Neuronal stem cell (in vitro differentiated cells): ENCODE measurements at regions not wholly inside any gene's neighbourhood (a gene's known extent, or its start where the extent isn't known, plus 50 kb on each side); places are given as distances from the start of the nearest gene placed in this dataset.

Experiments used
- DNase-seq: peaks from one replicate; pipeline ENCODE4 v3.0.0-alpha.2; 2013; ENCODE audit warnings: low spot score
- H2AFZ ChIP-seq: one replicate; pipeline ENCODE4 v1.6.1; 2013; ENCODE audit warnings: mild to moderate bottlenecking, low read length, inconsistent platforms
- H2AK5ac ChIP-seq: 2 replicates; pipeline ENCODE4 v1.6.1; 2013; ENCODE audit warnings: low read depth, mild to moderate bottlenecking, inconsistent platforms, low read length, moderate library complexity, mixed read lengths
- H2BK120ac ChIP-seq: 2 replicates; pipeline ENCODE4 v1.6.1; 2013; ENCODE audit warnings: low read depth, mild to moderate bottlenecking, inconsistent platforms, low read length, moderate library complexity, mixed read lengths
- H2BK12ac ChIP-seq: one replicate; pipeline ENCODE4 v1.6.1; 2013; ENCODE audit warnings: low read length, inconsistent platforms
- H2BK15ac ChIP-seq: 2 replicates; pipeline ENCODE4 v1.6.1; 2013; ENCODE audit warnings: mild to moderate bottlenecking, low read length, inconsistent platforms, mixed read lengths
- H2BK5ac ChIP-seq: one replicate; pipeline ENCODE4 v1.6.1; 2013; ENCODE audit warnings: inconsistent platforms, mild to moderate bottlenecking, low read length, moderate library complexity
- H3K14ac ChIP-seq: one replicate; pipeline ENCODE4 v1.6.1; 2013; ENCODE audit warnings: low read length, inconsistent platforms
- H3K18ac ChIP-seq: 2 replicates; pipeline ENCODE4 v1.6.1; 2013; ENCODE audit warnings: low read length, inconsistent platforms
- H3K23ac ChIP-seq: 2 replicates; pipeline ENCODE4 v1.6.1; 2013; ENCODE audit warnings: low read depth, mild to moderate bottlenecking, mixed read lengths, low read length, inconsistent platforms; ENCODE audit not compliant: poor library complexity
- H3K27ac ChIP-seq: replicated peaks from 3 replicates; pipeline ENCODE4 v1.5.1; 2013; ENCODE audit warnings: low read length, inconsistent platforms
- H3K27me3 ChIP-seq, 3 experiments: 2 replicates each; pipeline ENCODE4 v1.6.1; 2013; ENCODE audit warnings: low read length in 3 of 3, mild to moderate bottlenecking in 2 of 3, inconsistent platforms in 1 of 3, low read depth in 1 of 3, mixed read lengths in 1 of 3, moderate library complexity in 1 of 3; ENCODE audit not compliant: control insufficient read depth in 3 of 3, insufficient read depth in 3 of 3
- H3K36me3 ChIP-seq, 2 donors: replicated peaks in 1 of 2; 2 replicates each; pipeline ENCODE4 v1.6.1; 2013; ENCODE audit warnings: low read length in 2 of 2; ENCODE audit not compliant: control insufficient read depth in 2 of 2, insufficient read depth in 2 of 2
- H3K4ac ChIP-seq: 2 replicates; pipeline ENCODE4 v1.6.1; 2013; ENCODE audit warnings: inconsistent platforms, mild to moderate bottlenecking, low read length, moderate library complexity
- H3K4me1 ChIP-seq, 2 donors: 1 replicate in 1 of 2; 2 replicates in 1 of 2; pipeline ENCODE4 v1.6.1; 2013; ENCODE audit warnings: low read length in 2 of 2, low read depth in 1 of 2; ENCODE audit not compliant: control insufficient read depth in 2 of 2, insufficient read depth in 1 of 2
- H3K4me2 ChIP-seq: one replicate; pipeline ENCODE4 v1.6.1; 2013; ENCODE audit warnings: mild to moderate bottlenecking, low read length, inconsistent platforms; ENCODE audit not compliant: insufficient read depth, poor library complexity, severe bottlenecking
- H3K4me3 ChIP-seq, 2 donors: 2 replicates each; pipeline ENCODE4 v1.5.1; 2013; ENCODE audit warnings: low read length in 2 of 2, mild to moderate bottlenecking in 2 of 2, inconsistent platforms in 1 of 2, moderate library complexity in 1 of 2
- H3K79me1 ChIP-seq: one replicate; pipeline ENCODE4 v1.6.1; 2013; ENCODE audit warnings: low read depth, mild to moderate bottlenecking, inconsistent platforms, low read length, moderate library complexity
- H3K9ac ChIP-seq: one replicate; pipeline ENCODE4 v1.6.1; 2013; ENCODE audit warnings: mild to moderate bottlenecking, low read depth, low read length, inconsistent platforms; ENCODE audit not compliant: poor library complexity
- H3K9me3 ChIP-seq, 2 donors: replicated peaks in 1 of 2; 2 replicates each; pipeline versions ENCODE3 to v1.6.1; 2013; ENCODE audit warnings: low read length in 2 of 2, mild to moderate bottlenecking in 2 of 2, inconsistent platforms in 1 of 2, low read depth in 1 of 2, mixed read lengths in 1 of 2, moderate library complexity in 1 of 2; ENCODE audit not compliant: control insufficient read depth in 2 of 2, insufficient read depth in 1 of 2
- H4K8ac ChIP-seq: one replicate; pipeline ENCODE4 v1.6.1; 2013; ENCODE audit warnings: low read depth, mild to moderate bottlenecking, inconsistent platforms, low read length, moderate library complexity
- H4K91ac ChIP-seq: one replicate; pipeline ENCODE4 v1.6.1; 2013; ENCODE audit warnings: low read length, low read depth, mild to moderate bottlenecking, inconsistent platforms; ENCODE audit not compliant: poor library complexity
- WGBS, 2 donors: extraction: QIAGEN DNeasy Blood & Tissue Kit; methylation state at CpG; one replicate each; pipeline ENCODE4 v1.1.7; 2013; ENCODE audit warnings: missing lambda C conversion rate in 2 of 2, mixed read lengths in 1 of 2; ENCODE audit not compliant: insufficient read length in 2 of 2, insufficient replicate concordance in 1 of 2; ENCODE audit errors: extremely low coverage in 2 of 2; 5-methylcytosine and 5-hydroxymethylcytosine counted together

- Histone ChIP-seq H3K18ac (no peak overlapping the region), H2BK5ac (no peak overlapping the region), H3K9ac (no peak overlapping the region), H3K79me1 (no peaks in the 10 kb centered on the region), H3K27ac (no peak overlapping the region), H3K4me3 (no peak overlapping the region), H2BK12ac (no peak overlapping the region), H2AK5ac (no peak overlapping the region), H3K27me3 (no peaks in the 10 kb centered on the region), H2AFZ (no peak overlapping the region), H3K4me1 (peaks cover 3% of the 10 kb centered on the region in 2 donors), H2BK15ac (no peak overlapping the region), H3K4ac (no peak overlapping the region), H3K9me3 (no peaks in the 10 kb centered on the region), H3K4me2 (no peak overlapping the region), H2BK120ac (no peak overlapping the region), H3K14ac (no peak overlapping the region), H4K91ac (no peak overlapping the region), H3K36me3 (no peaks in the 10 kb centered on the region), H4K8ac (no peak overlapping the region), H3K23ac (no peak overlapping the region)
- WGBS, 2 donors, result no CpG with 5 or more reads among the region's 2 CpGs
- no peak for DNase-seq
These were observed 216.7 kb downstream of the PMP22 start for GRCh38 chr17:15048381-15048780.

- Histone ChIP-seq H2BK120ac (no peak overlapping the region), H3K79me1 (no peaks in the 10 kb centered on the region)
These were observed 222.8 kb downstream of the PMP22 start for GRCh38 chr17:15042311-15042710.

GRCh38 chr17:15039366-15039765, 225.8 kb downstream of the PMP22 start:
- Histone ChIP-seq H3K27ac (no peak overlapping the region), H3K9ac (no peak overlapping the region), H2AK5ac (no peak overlapping the region), H3K4me3 (no peak overlapping the region), H3K23ac (no peak overlapping the region), H3K9me3 (no peaks in the 10 kb centered on the region), H4K91ac (no peak overlapping the region), H3K4ac (no peak overlapping the region), H3K4me2 (no peak overlapping the region), H4K8ac (no peak overlapping the region), H2BK12ac (no peak overlapping the region), H3K14ac (no peak overlapping the region), H2BK5ac (no peak overlapping the region), H3K4me1 (peaks cover 0 to 3% of the 10 kb centered on the region in 2 donors), H3K27me3 (peaks cover 0 to 3% (median 0%) of the 10 kb centered on the region in 3 experiments), H3K36me3 (no peaks in the 10 kb centered on the region), H2BK15ac (no peak overlapping the region), H2BK120ac (no peak overlapping the region), H3K18ac (no peak overlapping the region), H2AFZ (no peak overlapping the region), H3K79me1 (no peaks in the 10 kb centered on the region)
- no peak for DNase-seq
- no CpG with 5 or more reads among the region's 1 CpG for WGBS, 2 donors

More at GRCh38 chr17:15042311-15042710, 222.8 kb downstream of the PMP22 start:
- Histone ChIP-seq H3K4me2 (no peak overlapping the region), H2AK5ac (peak overlapping the region; percentile 17), H2BK15ac (no peak overlapping the region), H3K36me3 (no peaks in the 10 kb centered on the region), H3K27ac (no peak overlapping the region), H2BK5ac (no peak overlapping the region), H2BK12ac (no peak overlapping the region), H3K23ac (no peak overlapping the region), H3K18ac (no peak overlapping the region), H3K4me3 (no peak overlapping the region), H3K14ac (no peak overlapping the region), H4K8ac (no peak overlapping the region), H3K4me1 (peaks cover 0 to 3% of the 10 kb centered on the region in 2 donors), H3K27me3 (peaks cover 0 to 3% (median 0%) of the 10 kb centered on the region in 3 experiments), H3K9ac (no peak overlapping the region), H3K4ac (no peak overlapping the region), H3K9me3 (no peaks in the 10 kb centered on the region), H4K91ac (no peak overlapping the region), H2AFZ (peak overlapping the region; percentile 45)
- WGBS, 2 donors, result no CpG with 5 or more reads among the region's 6 CpGs
- DNase-seq, result no peak

GRCh38 chr17:15038656-15039055, 226.5 kb downstream of the PMP22 start:
- no peak overlapping the region for H4K91ac ChIP-seq

More at GRCh38 chr17:15038656-15039055, 226.5 kb downstream of the PMP22 start:
- H3K18ac ChIP-seq, result no peak overlapping the region
- no peak overlapping the region for H2BK120ac ChIP-seq
- H3K9me3 ChIP-seq, result no peaks in the 10 kb centered on the region
- no CpG with 5 or more reads among the region's 5 CpGs for WGBS, 2 donors
- no peak for DNase-seq
- H2BK15ac ChIP-seq, result no peak overlapping the region
- no peaks in the 10 kb centered on the region for H3K36me3 ChIP-seq
- no peak overlapping the region for H2AK5ac ChIP-seq
- no peak overlapping the region for H2BK5ac ChIP-seq
- H2AFZ ChIP-seq, result no peak overlapping the region
- H3K4ac ChIP-seq, result no peak overlapping the region
- H3K4me3 ChIP-seq, result no peak overlapping the region
- H3K79me1 ChIP-seq, result no peaks in the 10 kb centered on the region
- no peak overlapping the region for H3K4me2 ChIP-seq
- no peak overlapping the region for H3K14ac ChIP-seq
- no peak overlapping the region for H3K27ac ChIP-seq
- H4K8ac ChIP-seq, result no peak overlapping the region
- H3K27me3 ChIP-seq, result peaks cover 0 to 3% (median 0%) of the 10 kb centered on the region in 3 experiments
- H3K23ac ChIP-seq, result no peak overlapping the region
- H3K9ac ChIP-seq, result no peak overlapping the region
- H2BK12ac ChIP-seq, result no peak overlapping the region
- H3K4me1 ChIP-seq, result peaks cover 2 to 5% of the 10 kb centered on the region in 2 donors
